ENCODE measurements at regions not wholly inside any gene's neighbourhood (a gene's known extent, or its start where the extent isn't known, plus 50 kb on each side); places are given as distances from the start of the nearest gene placed in this dataset.

- 80% methylated on average over 4 of the region's 4 CpGs; no CpG with 5 or more reads in 1 of the 2 experiments for WGBS, 2 experiments (ENCODE audit: extremely low coverage in 1 of 2, insufficient coverage in 1 of 2, insufficient read length in 1 of 2, insufficient replicate concordance in 2 of 2, low coverage in 1 of 2, low lambda C conversion rate in 2 of 2, missing lambda C conversion rate in 1 of 2)
- ChIA-PET CTCF (ENCODE audit: partially characterized antibody) (interaction anchor here (0.6 to 0.7 kb wide), 3 partner anchors 16 to 213 kb away, joined by 3 to 4 read pairs (median 3); no protein-coding TSS in a partner anchor), POLR2A (ENCODE audit: partially characterized antibody) (no interaction called here)
- TF ChIP-seq, protein P1, sequence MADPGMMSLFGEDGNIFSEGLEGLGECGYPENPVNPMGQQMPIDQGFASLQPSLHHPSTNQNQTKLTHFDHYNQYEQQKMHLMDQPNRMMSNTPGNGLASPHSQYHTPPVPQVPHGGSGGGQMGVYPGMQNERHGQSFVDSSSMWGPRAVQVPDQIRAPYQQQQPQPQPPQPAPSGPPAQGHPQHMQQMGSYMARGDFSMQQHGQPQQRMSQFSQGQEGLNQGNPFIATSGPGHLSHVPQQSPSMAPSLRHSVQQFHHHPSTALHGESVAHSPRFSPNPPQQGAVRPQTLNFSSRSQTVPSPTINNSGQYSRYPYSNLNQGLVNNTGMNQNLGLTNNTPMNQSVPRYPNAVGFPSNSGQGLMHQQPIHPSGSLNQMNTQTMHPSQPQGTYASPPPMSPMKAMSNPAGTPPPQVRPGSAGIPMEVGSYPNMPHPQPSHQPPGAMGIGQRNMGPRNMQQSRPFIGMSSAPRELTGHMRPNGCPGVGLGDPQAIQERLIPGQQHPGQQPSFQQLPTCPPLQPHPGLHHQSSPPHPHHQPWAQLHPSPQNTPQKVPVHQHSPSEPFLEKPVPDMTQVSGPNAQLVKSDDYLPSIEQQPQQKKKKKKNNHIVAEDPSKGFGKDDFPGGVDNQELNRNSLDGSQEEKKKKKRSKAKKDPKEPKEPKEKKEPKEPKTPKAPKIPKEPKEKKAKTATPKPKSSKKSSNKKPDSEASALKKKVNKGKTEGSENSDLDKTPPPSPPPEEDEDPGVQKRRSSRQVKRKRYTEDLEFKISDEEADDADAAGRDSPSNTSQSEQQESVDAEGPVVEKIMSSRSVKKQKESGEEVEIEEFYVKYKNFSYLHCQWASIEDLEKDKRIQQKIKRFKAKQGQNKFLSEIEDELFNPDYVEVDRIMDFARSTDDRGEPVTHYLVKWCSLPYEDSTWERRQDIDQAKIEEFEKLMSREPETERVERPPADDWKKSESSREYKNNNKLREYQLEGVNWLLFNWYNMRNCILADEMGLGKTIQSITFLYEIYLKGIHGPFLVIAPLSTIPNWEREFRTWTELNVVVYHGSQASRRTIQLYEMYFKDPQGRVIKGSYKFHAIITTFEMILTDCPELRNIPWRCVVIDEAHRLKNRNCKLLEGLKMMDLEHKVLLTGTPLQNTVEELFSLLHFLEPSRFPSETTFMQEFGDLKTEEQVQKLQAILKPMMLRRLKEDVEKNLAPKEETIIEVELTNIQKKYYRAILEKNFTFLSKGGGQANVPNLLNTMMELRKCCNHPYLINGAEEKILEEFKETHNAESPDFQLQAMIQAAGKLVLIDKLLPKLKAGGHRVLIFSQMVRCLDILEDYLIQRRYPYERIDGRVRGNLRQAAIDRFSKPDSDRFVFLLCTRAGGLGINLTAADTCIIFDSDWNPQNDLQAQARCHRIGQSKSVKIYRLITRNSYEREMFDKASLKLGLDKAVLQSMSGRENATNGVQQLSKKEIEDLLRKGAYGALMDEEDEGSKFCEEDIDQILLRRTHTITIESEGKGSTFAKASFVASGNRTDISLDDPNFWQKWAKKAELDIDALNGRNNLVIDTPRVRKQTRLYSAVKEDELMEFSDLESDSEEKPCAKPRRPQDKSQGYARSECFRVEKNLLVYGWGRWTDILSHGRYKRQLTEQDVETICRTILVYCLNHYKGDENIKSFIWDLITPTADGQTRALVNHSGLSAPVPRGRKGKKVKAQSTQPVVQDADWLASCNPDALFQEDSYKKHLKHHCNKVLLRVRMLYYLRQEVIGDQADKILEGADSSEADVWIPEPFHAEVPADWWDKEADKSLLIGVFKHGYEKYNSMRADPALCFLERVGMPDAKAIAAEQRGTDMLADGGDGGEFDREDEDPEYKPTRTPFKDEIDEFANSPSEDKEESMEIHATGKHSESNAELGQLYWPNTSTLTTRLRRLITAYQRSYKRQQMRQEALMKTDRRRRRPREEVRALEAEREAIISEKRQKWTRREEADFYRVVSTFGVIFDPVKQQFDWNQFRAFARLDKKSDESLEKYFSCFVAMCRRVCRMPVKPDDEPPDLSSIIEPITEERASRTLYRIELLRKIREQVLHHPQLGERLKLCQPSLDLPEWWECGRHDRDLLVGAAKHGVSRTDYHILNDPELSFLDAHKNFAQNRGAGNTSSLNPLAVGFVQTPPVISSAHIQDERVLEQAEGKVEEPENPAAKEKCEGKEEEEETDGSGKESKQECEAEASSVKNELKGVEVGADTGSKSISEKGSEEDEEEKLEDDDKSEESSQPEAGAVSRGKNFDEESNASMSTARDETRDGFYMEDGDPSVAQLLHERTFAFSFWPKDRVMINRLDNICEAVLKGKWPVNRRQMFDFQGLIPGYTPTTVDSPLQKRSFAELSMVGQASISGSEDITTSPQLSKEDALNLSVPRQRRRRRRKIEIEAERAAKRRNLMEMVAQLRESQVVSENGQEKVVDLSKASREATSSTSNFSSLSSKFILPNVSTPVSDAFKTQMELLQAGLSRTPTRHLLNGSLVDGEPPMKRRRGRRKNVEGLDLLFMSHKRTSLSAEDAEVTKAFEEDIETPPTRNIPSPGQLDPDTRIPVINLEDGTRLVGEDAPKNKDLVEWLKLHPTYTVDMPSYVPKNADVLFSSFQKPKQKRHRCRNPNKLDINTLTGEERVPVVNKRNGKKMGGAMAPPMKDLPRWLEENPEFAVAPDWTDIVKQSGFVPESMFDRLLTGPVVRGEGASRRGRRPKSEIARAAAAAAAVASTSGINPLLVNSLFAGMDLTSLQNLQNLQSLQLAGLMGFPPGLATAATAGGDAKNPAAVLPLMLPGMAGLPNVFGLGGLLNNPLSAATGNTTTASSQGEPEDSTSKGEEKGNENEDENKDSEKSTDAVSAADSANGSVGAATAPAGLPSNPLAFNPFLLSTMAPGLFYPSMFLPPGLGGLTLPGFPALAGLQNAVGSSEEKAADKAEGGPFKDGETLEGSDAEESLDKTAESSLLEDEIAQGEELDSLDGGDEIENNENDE (IDR thresholded peaks at IDR 0.05; ENCODE audit: insufficient replicate concordance, low read length): no peak
Measured at GRCh38 chrX:144683247-144683646, 564.1 kb upstream of the SPANXN1 start.

More at GRCh38 chrX:144683247-144683646, 564.1 kb upstream of the SPANXN1 start:
- Histone ChIP-seq H3K23me2 (ENCODE audit: low read depth, low read length) (no peaks in the 10 kb centered on the region), H3K27ac (ENCODE audit: low read depth, low read length) (no peak overlapping the region), H3K79me1 (ENCODE audit: low read depth, low read length) (no peaks in the 10 kb centered on the region), H4K20me1 (replicated peaks in 1 of 2; ENCODE audit: control insufficient read depth in 1 of 2, insufficient read depth in 2 of 2, low read length in 2 of 2) (no peaks in the 10 kb centered on the region), H3K9me3 (ENCODE audit: insufficient read depth in 2 of 2, low read depth in 1 of 2, low read length in 1 of 2) (no peaks in the 10 kb centered on the region), H3K4me1 (replicated peaks in 1 of 4; ENCODE audit: control insufficient read depth in 3 of 4, insufficient read depth in 4 of 4, low read length in 3 of 4) (no peaks in the 10 kb centered on the region), H3K27me3 (replicated peaks in 1 of 4; ENCODE audit: control insufficient read depth in 3 of 4, extremely low read depth in 1 of 4, insufficient read depth in 3 of 4, low read length in 3 of 4) (no peaks in the 10 kb centered on the region), H2AFZ (ENCODE audit: low read length) (no peak overlapping the region), H3K9ac (replicated peaks in 1 of 4; ENCODE audit: extremely low read depth in 1 of 4, low read depth in 3 of 4, low read length in 3 of 4) (no peak overlapping the region), H3K14ac (ENCODE audit: insufficient read length) (no peak overlapping the region), H3K4me2 (ENCODE audit: insufficient read depth in 1 of 2, low read depth in 2 of 2, low read length in 2 of 2) (no peak overlapping the region), H2BK15ac (ENCODE audit: low read length) (no peak overlapping the region), H2BK120ac (replicated peaks; ENCODE audit: low read depth, low read length) (no peak overlapping the region), H3K36me3 (ENCODE audit: control insufficient read depth in 2 of 4, insufficient read depth in 4 of 4, low read length in 3 of 4) (no peaks in the 10 kb centered on the region), H3K18ac (ENCODE audit: extremely low read depth, low read length) (no peak overlapping the region), H4K5ac (ENCODE audit: insufficient read length, low read depth, low read length) (no peak overlapping the region), H2AK5ac (ENCODE audit: low read depth, low read length) (no peak overlapping the region), H3K23ac (ENCODE audit: insufficient read length) (no peak overlapping the region), H2BK12ac (ENCODE audit: low read depth, low read length) (no peak overlapping the region), H2BK5ac (ENCODE audit: low read depth, low read length) (no peak overlapping the region), H3K56ac (replicated peaks; ENCODE audit: insufficient read length, low read depth, low read length) (no peak overlapping the region), H4K8ac (ENCODE audit: extremely low read depth, insufficient read depth, low read length) (no peak overlapping the region), H4K91ac (replicated peaks; ENCODE audit: insufficient read length, low read length) (no peak overlapping the region), H3K79me2 (ENCODE audit: control insufficient read depth in 1 of 2, insufficient read depth in 2 of 2, low read length in 2 of 2) (no peaks in the 10 kb centered on the region), H2BK20ac (ENCODE audit: low read length) (no peak overlapping the region), H3K4ac (replicated peaks; ENCODE audit: insufficient read length, low read depth, low read length) (no peak overlapping the region), H3K4me3 (ENCODE audit: extremely low read depth in 1 of 4, insufficient read depth in 2 of 4, low read depth in 3 of 4, low read length in 4 of 4) (no peak overlapping the region)
- FAIRE-seq (no peak), DNase-seq (ENCODE audit: low read depth in 1 of 2, low spot score in 2 of 2) (no peak)

Data from H1 (cell line).